ENCODE measurements at regions not wholly inside any gene's neighbourhood (a gene's known extent, or its start where the extent isn't known, plus 50 kb on each side); places are given as distances from the start of the nearest gene placed in this dataset.

- TF ChIP-seq TAF1 (conservative IDR thresholded peaks at IDR 0.05) = no peak
- no peak for TF ChIP-seq CTCF (IDR thresholded peaks at IDR 0.05; ENCODE audit: low read depth, low read length, missing input control)
- TF ChIP-seq RAD21 (IDR thresholded peaks at IDR 0.05) = no peak
- no peak for TF ChIP-seq YY1 (IDR thresholded peaks at IDR 0.05)
- TF ChIP-seq RXRA (IDR thresholded peaks at IDR 0.05) = no peak
- TF ChIP-seq ZBTB33 (IDR thresholded peaks at IDR 0.05) = no peak
- no peak for TF ChIP-seq JUND (IDR thresholded peaks at IDR 0.05)
- no peak for TF ChIP-seq ATF3 (IDR thresholded peaks at IDR 0.05)
- no peak for TF ChIP-seq REST (IDR thresholded peaks at IDR 0.05)
Measured at GRCh38 chr6:23591761-23592160, 534.3 kb upstream of the NRSN1 start.
